ENCODE measurements at regions not wholly inside any gene's neighbourhood (a gene's known extent, or its start where the extent isn't known, plus 50 kb on each side); places are given as distances from the start of the nearest gene placed in this dataset.
A peak's percentile ranks its signal among the peaks of the same experiment; 100 is the strongest.

DNA sequence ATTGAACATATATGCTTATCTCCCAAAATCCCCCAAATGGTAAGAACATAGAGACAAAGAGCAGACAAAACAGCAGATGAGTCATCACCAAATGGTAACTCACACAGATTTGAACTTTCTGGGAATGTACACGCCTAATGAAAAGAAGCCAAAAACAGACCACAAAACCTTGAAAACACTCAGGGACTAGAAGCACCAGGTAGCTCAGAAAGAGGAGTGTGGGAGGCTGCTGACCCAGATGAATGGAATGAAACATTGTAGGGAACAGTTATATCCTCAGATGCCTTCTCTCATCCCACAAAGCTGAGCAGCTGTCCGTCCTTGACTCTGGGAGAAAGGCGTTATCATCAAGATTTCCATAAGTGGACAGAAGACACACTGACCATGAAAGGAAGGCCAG, 307.0 kb upstream of the USP25 start:
- H3K36me3 ChIP-seq = no peaks in the 10 kb centered on the region
- peak; percentile 64 to 81 for DNase-seq
- H3K9me3 ChIP-seq (replicated peaks) = no peaks in the 10 kb centered on the region
- no peak overlapping the region for H3K4me3 ChIP-seq
- H3K4me1 ChIP-seq = peaks cover 23% of the 10 kb centered on the region
- no peaks in the 10 kb centered on the region for H3K27me3 ChIP-seq
- H3K27ac ChIP-seq = peak overlapping the region; percentile 71

- Histone ChIP-seq H3K4me3 (no peak overlapping the region), H3K27me3 (no peaks in the 10 kb centered on the region), H3K27ac (no peak overlapping the region), H3K9me3 (replicated peaks) (no peaks in the 10 kb centered on the region), H3K4me1 (peaks cover 23% of the 10 kb centered on the region), H3K36me3 (no peaks in the 10 kb centered on the region)
- no peak for DNase-seq
These were observed 305.9 kb upstream of the USP25 start for GRCh38 chr21:15423676-15424445.

DNA sequence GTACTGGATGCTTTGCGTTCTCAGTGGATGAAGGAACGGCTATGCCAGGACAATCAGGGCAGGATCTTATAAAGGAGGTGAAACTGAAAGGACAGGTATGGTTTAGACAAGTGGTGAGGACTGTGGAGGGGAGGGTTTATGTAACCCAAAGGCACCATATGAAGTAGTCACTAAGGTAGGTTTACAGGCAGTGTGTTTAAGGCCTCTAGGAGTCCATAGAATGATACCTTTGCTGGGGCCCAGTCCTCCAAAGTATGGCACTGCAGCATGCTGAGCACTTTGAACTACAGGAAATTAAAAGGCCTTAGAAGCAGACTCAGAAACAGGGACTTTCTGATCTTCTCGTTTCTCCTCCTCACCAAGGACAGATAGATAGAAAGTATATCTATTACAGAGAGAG, 304.7 kb upstream of the USP25 start:
- Histone ChIP-seq H3K36me3 (no peaks in the 10 kb centered on the region), H3K4me3 (no peak overlapping the region), H3K9me3 (replicated peaks) (no peaks in the 10 kb centered on the region), H3K4me1 (peaks cover 23% of the 10 kb centered on the region), H3K27me3 (no peaks in the 10 kb centered on the region), H3K27ac (no peak overlapping the region)
- no peak for DNase-seq

- Histone ChIP-seq H3K27me3 (no peaks in the 10 kb centered on the region), H3K27ac (no peak overlapping the region), H3K4me1 (no peaks in the 10 kb centered on the region), H3K9me3 (replicated peaks) (no peaks in the 10 kb centered on the region), H3K4me3 (no peak overlapping the region), H3K36me3 (no peaks in the 10 kb centered on the region)
- DNase-seq = no peak
These were observed 299.8 kb upstream of the USP25 start for GRCh38 chr21:15430023-15430422.

- Histone ChIP-seq H3K36me3 (no peaks in the 10 kb centered on the region), H3K27ac (no peak overlapping the region), H3K4me3 (no peak overlapping the region), H3K4me1 (no peaks in the 10 kb centered on the region), H3K9me3 (replicated peaks) (no peaks in the 10 kb centered on the region), H3K27me3 (no peaks in the 10 kb centered on the region)
- no peak for DNase-seq
These were observed 299.2 kb upstream of the USP25 start for GRCh38 chr21:15430577-15430976.

GRCh38 chr21:15431053-15431452, 298.7 kb upstream of the USP25 start:
- no peaks in the 10 kb centered on the region for H3K9me3 ChIP-seq (replicated peaks)
- DNase-seq = no peak
- H3K4me3 ChIP-seq = no peak overlapping the region
- H3K4me1 ChIP-seq = no peaks in the 10 kb centered on the region
- no peaks in the 10 kb centered on the region for H3K36me3 ChIP-seq
- no peaks in the 10 kb centered on the region for H3K27me3 ChIP-seq
- no peak overlapping the region for H3K27ac ChIP-seq

DNA sequence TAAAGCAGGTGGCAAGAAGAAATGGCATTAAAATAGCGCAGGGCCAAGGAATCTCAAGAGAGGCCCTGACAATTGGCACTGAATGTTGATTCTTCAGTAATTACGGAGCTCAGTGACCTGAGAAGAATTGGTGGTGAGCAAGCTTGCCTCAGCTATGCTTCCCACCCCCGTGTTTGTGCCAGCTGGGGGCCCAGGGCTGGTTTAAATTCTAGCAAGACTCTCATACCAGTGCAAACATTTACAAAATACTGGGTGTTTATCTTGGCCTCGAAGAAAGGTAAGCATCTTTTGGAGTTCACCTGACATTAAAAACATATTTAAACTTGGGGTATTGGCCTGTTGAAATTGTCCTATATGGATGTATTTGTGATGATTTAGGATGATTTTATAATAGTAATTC, 296.7 kb upstream of the USP25 start:
- no peaks in the 10 kb centered on the region for H3K9me3 ChIP-seq (replicated peaks)
- H3K4me1 ChIP-seq = no peaks in the 10 kb centered on the region; the same call in 1 of the 2 replicates
- no peak overlapping the region for H3K27ac ChIP-seq
- no peaks in the 10 kb centered on the region for H3K36me3 ChIP-seq
- H3K4me3 ChIP-seq = no peak overlapping the region
- H3K27me3 ChIP-seq = no peaks in the 10 kb centered on the region
- DNase-seq = no peak

DNA sequence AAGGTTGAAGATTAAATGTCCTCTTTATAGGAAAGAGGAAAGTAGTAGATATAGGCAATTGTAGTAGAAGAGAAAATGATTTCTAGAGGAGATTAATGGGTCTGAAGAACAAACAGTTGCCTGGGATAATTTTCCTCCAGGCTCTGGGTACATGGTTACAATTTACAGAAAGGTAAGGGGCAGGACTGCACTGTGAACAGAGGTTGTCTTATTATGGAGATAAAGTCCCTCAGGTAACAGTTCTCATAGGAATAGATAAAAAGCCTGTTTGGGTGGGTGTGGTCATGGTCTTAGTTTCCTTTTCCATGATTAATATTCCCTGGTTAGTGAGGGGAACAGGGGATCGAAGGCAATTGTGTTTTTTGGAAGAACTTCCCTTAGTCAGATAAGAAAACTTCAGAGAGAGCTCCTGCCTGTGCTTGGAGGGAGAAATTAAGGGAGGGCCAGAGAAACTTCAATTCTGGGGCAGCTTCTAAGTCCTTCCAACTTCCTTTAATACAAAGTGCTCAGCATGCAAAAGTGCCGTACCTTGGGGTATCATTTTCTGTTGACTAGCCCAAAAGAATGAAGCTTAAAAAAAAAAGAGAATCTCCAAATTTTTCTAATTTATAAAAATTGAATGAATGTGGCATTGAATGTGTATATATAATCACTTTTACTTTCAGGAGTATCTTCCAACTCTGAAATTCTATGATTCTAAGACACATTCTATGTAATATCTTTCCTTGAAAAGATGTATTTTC, 295.4 kb upstream of the USP25 start:
- Histone ChIP-seq H3K27ac (no peak overlapping the region), H3K9me3 (replicated peaks) (no peaks in the 10 kb centered on the region), H3K36me3 (no peaks in the 10 kb centered on the region), H3K27me3 (no peaks in the 10 kb centered on the region), H3K4me3 (no peak overlapping the region), H3K4me1 (no peaks in the 10 kb centered on the region; the same call in 1 of the 2 replicates)
- DNase-seq = no peak

GRCh38 chr21:15436031-15436430, 293.8 kb upstream of the USP25 start:
- Histone ChIP-seq H3K27me3 (no peaks in the 10 kb centered on the region), H3K4me3 (no peak overlapping the region), H3K36me3 (no peaks in the 10 kb centered on the region), H3K9me3 (replicated peaks) (no peaks in the 10 kb centered on the region), H3K4me1 (peaks cover 9% of the 10 kb centered on the region), H3K27ac (no peak overlapping the region)
- no peak for DNase-seq

DNA sequence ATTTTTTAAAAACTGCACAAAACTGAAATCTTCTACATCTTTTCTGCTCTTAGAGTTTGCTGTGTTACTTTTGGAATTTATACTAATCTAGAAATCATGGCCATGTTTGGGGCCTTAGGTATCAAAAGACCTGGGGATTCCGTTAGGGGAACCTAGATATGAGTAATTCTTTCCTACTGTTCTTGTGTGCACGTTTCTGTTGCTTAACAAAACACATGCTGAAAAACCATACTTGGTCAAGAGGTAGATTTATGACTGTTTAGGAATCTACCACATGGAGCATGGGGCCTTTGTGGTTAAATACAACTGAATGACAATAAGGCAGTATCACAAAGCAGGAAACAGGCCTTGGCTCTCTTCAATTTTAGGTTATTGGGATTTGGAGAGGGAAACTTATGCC, 291.9 kb upstream of the USP25 start:
- peaks cover 16% of the 10 kb centered on the region for H3K4me1 ChIP-seq
- no peak overlapping the region for H3K4me3 ChIP-seq
- H3K9me3 ChIP-seq (replicated peaks) = no peaks in the 10 kb centered on the region
- no peak overlapping the region for H3K27ac ChIP-seq
- no peaks in the 10 kb centered on the region for H3K27me3 ChIP-seq
- H3K36me3 ChIP-seq = no peaks in the 10 kb centered on the region
- peak in 1 of 2 experiments; percentile 44 for DNase-seq

GRCh38 chr21:15439726-15440125, 290.1 kb upstream of the USP25 start:
- H3K4me3 ChIP-seq = no peak overlapping the region
- no peak overlapping the region for H3K27ac ChIP-seq
- no peaks in the 10 kb centered on the region for H3K36me3 ChIP-seq
- H3K4me1 ChIP-seq = peaks cover 21% of the 10 kb centered on the region
- DNase-seq = no peak
- no peaks in the 10 kb centered on the region for H3K27me3 ChIP-seq
- H3K9me3 ChIP-seq (replicated peaks) = no peaks in the 10 kb centered on the region

DNA sequence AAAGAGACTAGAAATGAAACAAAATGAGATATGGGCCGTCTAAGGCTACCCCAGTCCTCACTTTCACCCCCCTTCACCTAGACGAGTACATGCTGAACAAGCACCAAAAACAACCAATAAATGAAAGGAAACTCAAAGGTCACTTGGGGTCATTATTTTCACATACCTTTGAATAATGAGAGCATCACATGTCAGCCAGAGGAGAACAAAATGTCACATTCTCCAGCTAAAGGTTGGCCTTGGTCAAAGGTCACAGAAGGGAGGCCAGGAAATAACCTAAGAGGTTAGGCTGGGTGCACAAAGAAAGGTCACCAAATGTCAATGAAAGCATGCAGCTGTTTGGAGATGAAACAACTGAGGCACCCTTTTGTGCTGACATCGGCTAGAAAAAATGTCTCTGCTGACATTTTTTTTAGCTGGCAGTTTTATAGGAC, 288.7 kb upstream of the USP25 start:
- Histone ChIP-seq H3K27ac (no peak overlapping the region), H3K9me3 (replicated peaks) (no peaks in the 10 kb centered on the region), H3K4me3 (no peak overlapping the region), H3K4me1 (peaks cover 21% of the 10 kb centered on the region), H3K36me3 (no peaks in the 10 kb centered on the region), H3K27me3 (no peaks in the 10 kb centered on the region)
- no peak for DNase-seq

GRCh38 chr21:15441992-15442391, 287.8 kb upstream of the USP25 start:
- no peak overlapping the region for H3K27ac ChIP-seq

DNA sequence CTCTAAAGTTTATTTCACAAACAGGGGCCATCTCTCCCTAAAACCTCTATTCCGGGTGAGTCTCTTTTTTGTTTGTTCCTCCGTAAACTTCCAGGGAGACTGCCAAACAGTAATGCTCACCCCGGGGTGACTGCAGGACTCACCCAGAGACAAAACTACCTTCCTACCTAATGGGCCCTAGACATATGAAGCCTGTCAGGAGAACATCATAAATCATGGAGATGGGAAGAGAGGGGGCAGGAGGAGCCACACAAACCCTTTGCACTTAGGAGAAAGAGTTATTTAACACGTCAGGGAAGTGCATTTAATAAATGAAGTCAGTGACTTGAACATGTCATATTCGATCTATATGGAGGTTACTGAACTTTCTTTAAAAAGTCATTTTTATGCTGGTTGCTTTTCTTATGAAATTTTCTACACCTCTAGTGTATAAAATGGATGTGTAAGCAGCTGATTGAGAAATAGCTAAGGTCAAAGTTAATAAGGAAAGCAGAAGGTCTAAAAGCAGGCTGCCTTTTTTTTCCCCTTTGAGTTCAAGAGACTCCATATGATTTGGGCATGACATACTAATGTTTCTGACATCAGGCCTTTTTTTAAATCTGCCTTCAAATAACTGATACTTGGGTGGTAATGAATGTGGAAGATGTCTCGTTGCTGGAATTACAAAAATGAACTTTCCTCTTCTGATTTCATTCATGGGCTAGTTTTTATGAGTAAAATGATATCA, 286.9 kb upstream of the USP25 start:
- H3K27me3 ChIP-seq = no peaks in the 10 kb centered on the region
- no peak overlapping the region for H3K27ac ChIP-seq
- H3K4me1 ChIP-seq = peaks cover 21% of the 10 kb centered on the region
- H3K4me3 ChIP-seq = no peak overlapping the region
- H3K36me3 ChIP-seq = no peaks in the 10 kb centered on the region
- H3K9me3 ChIP-seq (replicated peaks) = no peaks in the 10 kb centered on the region
- no peak for DNase-seq

More at GRCh38 chr21:15441992-15442391, 287.8 kb upstream of the USP25 start:
- H3K4me3 ChIP-seq = no peak overlapping the region
- H3K27me3 ChIP-seq = no peaks in the 10 kb centered on the region
- no peaks in the 10 kb centered on the region for H3K9me3 ChIP-seq (replicated peaks)
- peaks cover 21% of the 10 kb centered on the region for H3K4me1 ChIP-seq
- H3K36me3 ChIP-seq = no peaks in the 10 kb centered on the region
- no peak for DNase-seq

GRCh38 chr21:15443740-15444117, 286.1 kb upstream of the USP25 start:
- Histone ChIP-seq H3K27ac (no peak overlapping the region), H3K4me3 (no peak overlapping the region), H3K4me1 (peaks cover 21% of the 10 kb centered on the region), H3K9me3 (replicated peaks) (no peaks in the 10 kb centered on the region), H3K27me3 (no peaks in the 10 kb centered on the region), H3K36me3 (no peaks in the 10 kb centered on the region)
- no peak for DNase-seq

All from SJCRH30 (cell line).